ENCODE measurements at regions not wholly inside any gene's neighbourhood (a gene's known extent, or its start where the extent isn't known, plus 50 kb on each side); places are given as distances from the start of the nearest gene placed in this dataset.

DNA sequence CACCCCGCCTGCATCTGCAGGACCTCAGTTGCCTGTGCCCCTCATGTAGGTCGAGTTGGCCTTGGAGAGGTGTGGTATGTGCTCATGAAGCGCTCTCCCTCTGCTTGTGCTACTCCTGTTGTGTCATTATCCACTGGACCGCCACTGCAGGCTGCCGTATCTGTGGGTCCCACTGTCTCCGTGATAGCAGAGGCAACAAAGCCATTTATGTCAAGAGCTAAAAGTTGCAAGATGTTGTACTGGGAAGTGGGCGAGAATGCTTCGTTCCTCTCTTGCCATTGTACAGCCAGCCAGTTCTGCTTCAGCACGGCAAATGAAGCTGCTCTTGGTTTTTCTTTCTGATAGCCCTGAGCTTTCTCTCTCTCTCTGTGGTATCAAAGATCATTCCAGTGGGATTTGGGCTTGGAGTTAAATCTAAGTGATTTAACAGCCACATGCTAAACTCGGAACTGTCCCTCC is 89.0 kb downstream of the TMEM212 start:
- no peak for TF ChIP-seq CTCF (IDR thresholded peaks at IDR 0.05)
- no peak for TF ChIP-seq POLR2A (IDR thresholded peaks at IDR 0.05)

Measured in uterus (tissue), 2 donors.